ENCODE measurements at regions not wholly inside any gene's neighbourhood (a gene's known extent, or its start where the extent isn't known, plus 50 kb on each side); places are given as distances from the start of the nearest gene placed in this dataset.

DNA sequence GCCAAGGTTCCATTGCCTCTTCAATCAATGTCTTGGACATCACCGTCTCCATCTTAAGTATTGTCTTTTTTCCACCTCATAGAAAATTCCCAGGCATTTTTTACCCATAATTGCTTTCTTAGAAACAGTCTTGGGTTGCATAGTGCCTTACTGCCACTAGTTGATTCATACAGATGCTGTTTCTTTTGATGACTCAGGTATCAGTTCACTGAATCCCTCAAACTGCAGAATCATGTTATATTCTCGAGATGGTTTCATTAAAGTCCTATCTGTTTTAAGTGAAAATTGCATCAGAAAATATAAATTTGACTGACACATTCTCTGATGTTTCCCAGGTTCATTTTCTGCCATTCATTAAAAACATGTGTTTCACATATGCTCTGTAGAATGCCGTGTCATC lies 1489.1 kb downstream of the BRINP3 start:
- Histone ChIP-seq H2AFZ (no peak overlapping the region), H3K9me3 (ENCODE audit: insufficient read depth, low read depth) (no peaks in the 10 kb centered on the region), H3K36me3 (ENCODE audit: low read depth) (no peaks in the 10 kb centered on the region), H3K4me1 (replicated peaks; ENCODE audit: insufficient read depth) (no peaks in the 10 kb centered on the region), H3F3A (ENCODE audit: insufficient read depth, low read depth) (no peaks in the 10 kb centered on the region), H4K20me1 (ENCODE audit: insufficient read depth) (no peaks in the 10 kb centered on the region), H3K79me2 (ENCODE audit: low read depth) (no peaks in the 10 kb centered on the region), H3K9me2 (ENCODE audit: insufficient read depth) (no peaks in the 10 kb centered on the region), H3K4me2 (no peak overlapping the region), H3K4me3 (no peak overlapping the region), H3K27ac (no peak overlapping the region), H3K27me3 (ENCODE audit: insufficient read depth, low read depth) (no peaks in the 10 kb centered on the region)
- no peak for DNase-seq
- TF ChIP-seq, protein P1, sequence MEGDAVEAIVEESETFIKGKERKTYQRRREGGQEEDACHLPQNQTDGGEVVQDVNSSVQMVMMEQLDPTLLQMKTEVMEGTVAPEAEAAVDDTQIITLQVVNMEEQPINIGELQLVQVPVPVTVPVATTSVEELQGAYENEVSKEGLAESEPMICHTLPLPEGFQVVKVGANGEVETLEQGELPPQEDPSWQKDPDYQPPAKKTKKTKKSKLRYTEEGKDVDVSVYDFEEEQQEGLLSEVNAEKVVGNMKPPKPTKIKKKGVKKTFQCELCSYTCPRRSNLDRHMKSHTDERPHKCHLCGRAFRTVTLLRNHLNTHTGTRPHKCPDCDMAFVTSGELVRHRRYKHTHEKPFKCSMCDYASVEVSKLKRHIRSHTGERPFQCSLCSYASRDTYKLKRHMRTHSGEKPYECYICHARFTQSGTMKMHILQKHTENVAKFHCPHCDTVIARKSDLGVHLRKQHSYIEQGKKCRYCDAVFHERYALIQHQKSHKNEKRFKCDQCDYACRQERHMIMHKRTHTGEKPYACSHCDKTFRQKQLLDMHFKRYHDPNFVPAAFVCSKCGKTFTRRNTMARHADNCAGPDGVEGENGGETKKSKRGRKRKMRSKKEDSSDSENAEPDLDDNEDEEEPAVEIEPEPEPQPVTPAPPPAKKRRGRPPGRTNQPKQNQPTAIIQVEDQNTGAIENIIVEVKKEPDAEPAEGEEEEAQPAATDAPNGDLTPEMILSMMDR (conservative IDR thresholded peaks at IDR 0.05) = no peak
- no peak for TF ChIP-seq EZH2 (IDR thresholded peaks at IDR 0.05; ENCODE audit: low read depth)
- ChIA-PET CTCF (no interaction called here), POLR2A (ENCODE audit: unreplicated experiment) (no interaction called here)
- intact Hi-C loops (cut with micrococcal nuclease; ENCODE audit: unreplicated experiment) = no loop called here
- no TSS peak for BruUV-seq (replicated peaks)

DNA sequence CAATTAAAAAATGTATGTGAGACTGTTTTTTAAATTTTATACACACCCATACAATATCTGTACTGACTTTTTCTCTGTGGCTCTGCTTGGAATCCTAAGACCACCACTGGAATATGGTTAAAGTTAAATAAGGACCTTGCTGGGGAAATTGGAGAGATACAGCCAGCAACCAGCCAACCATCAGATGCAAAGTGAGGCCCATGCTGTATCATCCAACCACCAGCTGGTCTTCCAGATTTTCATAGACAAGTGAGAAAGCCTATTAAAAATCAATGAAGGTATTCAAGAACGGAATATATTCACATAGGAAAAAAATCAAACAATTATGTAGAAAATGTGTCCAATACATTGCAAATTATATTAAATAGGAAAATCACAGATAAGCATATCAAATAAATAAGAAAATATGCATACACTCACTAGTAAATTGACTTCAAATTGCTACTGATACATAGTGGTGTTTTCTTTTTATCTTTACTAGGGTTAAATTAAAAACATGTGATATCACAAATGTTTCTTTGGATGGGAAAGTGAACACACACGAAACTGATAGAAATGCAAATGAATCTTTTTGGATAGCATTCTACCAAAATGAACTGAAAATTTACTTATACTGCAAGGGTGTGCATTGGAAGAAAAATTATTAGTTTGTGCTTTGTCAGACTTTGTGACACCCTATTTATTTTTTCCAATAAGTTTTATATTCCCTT lies 1486.3 kb downstream of the BRINP3 start:
- Histone ChIP-seq H3K27me3 (ENCODE audit: insufficient read depth, low read depth) (no peaks in the 10 kb centered on the region), H3K9me2 (ENCODE audit: insufficient read depth) (no peaks in the 10 kb centered on the region), H3K36me3 (ENCODE audit: low read depth) (no peaks in the 10 kb centered on the region), H3K9me3 (ENCODE audit: insufficient read depth, low read depth) (no peaks in the 10 kb centered on the region), H3K79me2 (ENCODE audit: low read depth) (no peaks in the 10 kb centered on the region), H3F3A (ENCODE audit: insufficient read depth, low read depth) (no peaks in the 10 kb centered on the region), H3K4me3 (no peak overlapping the region), H2AFZ (no peak overlapping the region), H3K4me2 (no peak overlapping the region), H3K27ac (no peak overlapping the region), H3K4me1 (replicated peaks; ENCODE audit: insufficient read depth) (no peaks in the 10 kb centered on the region), H4K20me1 (ENCODE audit: insufficient read depth) (no peaks in the 10 kb centered on the region)
- ChIA-PET CTCF (no interaction called here), POLR2A (ENCODE audit: unreplicated experiment) (no interaction called here)
- intact Hi-C loops (cut with micrococcal nuclease; ENCODE audit: unreplicated experiment) = no loop called here
- TF ChIP-seq, protein P1 (conservative IDR thresholded peaks at IDR 0.05) = no peak
- TF ChIP-seq EZH2 (IDR thresholded peaks at IDR 0.05; ENCODE audit: low read depth) = no peak
- BruUV-seq (replicated peaks) = no TSS peak
- no peak for DNase-seq

DNA sequence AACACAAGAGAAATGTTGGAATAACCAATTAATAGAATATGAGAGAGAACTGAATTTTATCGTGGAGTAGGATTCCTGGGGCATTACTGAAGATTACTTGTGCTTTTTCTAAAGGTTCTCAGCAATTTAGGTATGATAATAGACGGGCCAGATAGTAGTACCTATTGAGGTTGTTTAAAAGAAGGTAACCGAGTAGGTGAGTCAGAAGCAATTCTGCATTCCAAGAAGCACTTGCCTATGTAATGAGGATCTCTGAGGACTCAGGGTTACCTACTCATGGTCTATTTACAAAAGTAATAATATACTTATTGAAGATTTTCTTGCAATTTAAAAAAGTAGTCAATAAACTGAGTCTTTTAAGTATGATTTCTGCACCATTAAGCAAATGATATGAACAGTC lies 1469.8 kb downstream of the BRINP3 start:
- POLR2A ChIA-PET (ENCODE audit: unreplicated experiment) = no interaction called here
- Histone ChIP-seq H2AFZ (no peak overlapping the region), H3K4me3 (no peak overlapping the region)

More for the DNA sequence above, 1469.8 kb downstream of the BRINP3 start:
- Histone ChIP-seq H3K9me3 (ENCODE audit: insufficient read depth, low read depth) (no peaks in the 10 kb centered on the region), H3K36me3 (ENCODE audit: low read depth) (no peaks in the 10 kb centered on the region), H3K4me1 (replicated peaks; ENCODE audit: insufficient read depth) (no peaks in the 10 kb centered on the region), H3K4me2 (no peak overlapping the region), H3K9me2 (ENCODE audit: insufficient read depth) (no peaks in the 10 kb centered on the region), H3K79me2 (ENCODE audit: low read depth) (no peaks in the 10 kb centered on the region), H3F3A (ENCODE audit: insufficient read depth, low read depth) (no peaks in the 10 kb centered on the region), H3K27me3 (ENCODE audit: insufficient read depth, low read depth) (no peaks in the 10 kb centered on the region), H3K27ac (no peak overlapping the region), H4K20me1 (ENCODE audit: insufficient read depth) (no peaks in the 10 kb centered on the region)
- TF ChIP-seq, protein P1 (conservative IDR thresholded peaks at IDR 0.05) = no peak
- TF ChIP-seq EZH2 (IDR thresholded peaks at IDR 0.05; ENCODE audit: low read depth) = no peak
- intact Hi-C loops (cut with micrococcal nuclease; ENCODE audit: unreplicated experiment) = no loop called here
- CTCF ChIA-PET = no interaction called here
- no peak for DNase-seq
- no TSS peak for BruUV-seq (replicated peaks)

Data from PC-9 (cell line).